Keratinocyte (primary cell): ENCODE measurements at regions not wholly inside any gene's neighbourhood (a gene's known extent, or its start where the extent isn't known, plus 50 kb on each side); places are given as distances from the start of the nearest gene placed in this dataset.

Experiments
- DNase-seq: peaks from one replicate; pipeline ENCODE4 v3.0.0-alpha.2; 2011; ENCODE audit warnings: low read depth, missing footprints, low spot score
- FAIRE-seq: peaks from 2 replicates; lab custom pipeline; 2011; peaks lifted over from hg19 to GRCh38; lab: Jason Lieb, UNC
- H2AFZ ChIP-seq: 2 replicates; pipeline ENCODE4 v1.6.0; 2012; ENCODE audit warnings: low read length, control low read depth, inconsistent platforms; ENCODE audit not compliant: control insufficient read depth
- H3K27ac ChIP-seq: 2 replicates; pipeline ENCODE4 v1.5.1; 2011; ENCODE audit warnings: low read length; ENCODE audit not compliant: control insufficient read depth, insufficient read depth
- H3K27me3 ChIP-seq: 3 replicates; pipeline ENCODE4 v1.6.0; 2011; ENCODE audit warnings: low read length; ENCODE audit not compliant: control insufficient read depth, insufficient read depth; ENCODE audit errors: extremely low read depth
- H3K36me3 ChIP-seq, 2 experiments: 2 replicates in 1 of 2; 3 replicates in 1 of 2; pipeline ENCODE4 v1.5.1; 2011; ENCODE audit warnings: low read length in 2 of 2, mild to moderate bottlenecking in 1 of 2; ENCODE audit not compliant: control insufficient read depth in 2 of 2, insufficient read depth in 2 of 2; ENCODE audit errors: extremely low read depth in 1 of 2
- H3K4me1 ChIP-seq: 3 replicates; pipeline ENCODE4 v1.5.1; 2011; ENCODE audit warnings: low read length; ENCODE audit not compliant: control insufficient read depth, insufficient read depth; ENCODE audit errors: extremely low read depth
- H3K4me2 ChIP-seq: 3 replicates; pipeline ENCODE4 v1.6.0; 2011; ENCODE audit warnings: low read depth, low read length; ENCODE audit not compliant: control insufficient read depth, insufficient read depth; ENCODE audit errors: extremely low read depth
- H3K4me3 ChIP-seq, 3 experiments: fragments of 200-600 bp in 1 of 3; sonication (generic) in 1 of 3; 2 replicates in 2 of 3; 3 replicates in 1 of 3; pipeline ENCODE4 v1.5.1; 2011 to 2016; ENCODE audit warnings: low read length in 3 of 3, mild to moderate bottlenecking in 3 of 3, control low read depth in 2 of 3, inconsistent platforms in 1 of 3, low read depth in 1 of 3, mixed read lengths in 1 of 3, mixed run types in 1 of 3, moderate library complexity in 1 of 3; ENCODE audit not compliant: control insufficient read depth in 2 of 3, insufficient read depth in 2 of 3; ENCODE audit errors: extremely low read depth in 1 of 3
- H3K79me2 ChIP-seq: 2 replicates; pipeline ENCODE4 v1.6.0; 2012; ENCODE audit warnings: low read length; ENCODE audit not compliant: control insufficient read depth, insufficient read depth
- H3K9ac ChIP-seq: 3 replicates; pipeline ENCODE4 v1.6.0; 2011; ENCODE audit warnings: low read length; ENCODE audit not compliant: control insufficient read depth, insufficient read depth; ENCODE audit errors: extremely low read depth
- H3K9me1 ChIP-seq: 3 replicates; pipeline ENCODE4 v1.6.0; 2011; ENCODE audit warnings: low read length; ENCODE audit not compliant: control insufficient read depth, insufficient read depth; ENCODE audit errors: extremely low read depth
- H3K9me3 ChIP-seq: 2 replicates; pipeline ENCODE4 v1.5.1; 2012; ENCODE audit warnings: low read depth, low read length; ENCODE audit not compliant: control insufficient read depth
- H4K20me1 ChIP-seq: 3 replicates; pipeline ENCODE4 v1.6.0; 2011; ENCODE audit warnings: low read length; ENCODE audit not compliant: control insufficient read depth, insufficient read depth; ENCODE audit errors: extremely low read depth
- CTCF ChIP-seq, 3 experiments: IDR thresholded peaks in 1 of 3; conservative IDR thresholded peaks in 1 of 3; optimal IDR thresholded peaks in 1 of 3; 2 replicates in 2 of 3; 3 replicates in 1 of 3; pipeline versions ENCODE3 to v1.5.1; 2011; ENCODE audit warnings: low read length in 3 of 3, mild to moderate bottlenecking in 3 of 3, moderate library complexity in 2 of 3, control low read depth in 1 of 3, inconsistent platforms in 1 of 3; ENCODE audit not compliant: insufficient read depth in 2 of 3; ENCODE audit errors: extremely low read depth in 1 of 3
- EZH2 ChIP-seq: IDR thresholded peaks from one replicate; pipeline ENCODE4 v1.6.1; 2012; ENCODE audit warnings: inconsistent platforms, mild to moderate bottlenecking, low read length, moderate library complexity
- dilution Hi-C: fragments of 300-500 bp; cut with MboI; formaldehyde crosslinking; loops from one replicate; pipeline ENCODE4 v1.7.0; 2020; ENCODE audit warnings: low sequenced_read_pairs; ENCODE audit not compliant: extremely low pct_ligation_motif_present

- no peaks in the 10 kb centered on the region for H3K4me1 ChIP-seq
- H3K36me3 ChIP-seq, result no peaks in the 10 kb centered on the region
- no peak overlapping the region for H2AFZ ChIP-seq
- no peaks in the 10 kb centered on the region for H4K20me1 ChIP-seq
- H3K9ac ChIP-seq, result no peak overlapping the region
- H3K27ac ChIP-seq, result no peak overlapping the region
- no peaks in the 10 kb centered on the region for H3K27me3 ChIP-seq
- no peaks in the 10 kb centered on the region for H3K9me1 ChIP-seq
- no peak for DNase-seq
- TF ChIP-seq CTCF (optimal IDR thresholded peaks at IDR 0.05 in 1 of 3, IDR thresholded peaks at IDR 0.05 in 1 of 3, conservative IDR thresholded peaks at IDR 0.05 in 1 of 3; ENCODE audit: extremely low read depth in 1 of 3, insufficient read depth in 2 of 3, low read length in 3 of 3) (no peak), EZH2 (no peak)
- H3K4me3 ChIP-seq, result no peak overlapping the region
- H3K4me2 ChIP-seq, result no peak overlapping the region
- peaks cover 6% of the 10 kb centered on the region for H3K9me3 ChIP-seq
- no peak for FAIRE-seq
- dilution Hi-C loops, result no loop called here
- H3K79me2 ChIP-seq, result no peaks in the 10 kb centered on the region
Measured at GRCh38 chrX:1072637-1073377, 139.6 kb downstream of the CRLF2 start.

GRCh38 chrX:1071351-1071750 is 141.1 kb downstream of the CRLF2 start:
- Histone ChIP-seq H4K20me1 (no peaks in the 10 kb centered on the region), H3K36me3 (no peaks in the 10 kb centered on the region), H3K4me2 (no peak overlapping the region), H3K9me1 (no peaks in the 10 kb centered on the region), H3K27me3 (no peaks in the 10 kb centered on the region), H3K79me2 (no peaks in the 10 kb centered on the region), H3K27ac (no peak overlapping the region), H3K4me3 (no peak overlapping the region), H3K4me1 (no peaks in the 10 kb centered on the region), H3K9ac (no peak overlapping the region), H3K9me3 (peaks cover 6% of the 10 kb centered on the region), H2AFZ (no peak overlapping the region)
- dilution Hi-C loops, result no loop called here
- DNase-seq (no peak), FAIRE-seq (no peak)
- no peak for TF ChIP-seq CTCF (optimal IDR thresholded peaks at IDR 0.05 in 1 of 3, IDR thresholded peaks at IDR 0.05 in 1 of 3, conservative IDR thresholded peaks at IDR 0.05 in 1 of 3; ENCODE audit: extremely low read depth in 1 of 3, insufficient read depth in 2 of 3, low read length in 3 of 3)
- no peak for TF ChIP-seq EZH2
